IPS-NIHi11 (cell line): ENCODE measurements at regions not wholly inside any gene's neighbourhood (a gene's known extent, or its start where the extent isn't known, plus 50 kb on each side); places are given as distances from the start of the nearest gene placed in this dataset.
A peak's percentile ranks its signal among the peaks of the same experiment; 100 is the strongest.
"Not testable (repeated sequence)": the region's sequence is repeated elsewhere in the genome, so short reads cannot be mapped to it uniquely, and the experiment has no call there.

ENCODE experiments used
- DNase-seq: peaks from one replicate; pipeline ENCODE4 v3.0.0; 2012; ENCODE audit warnings: mixed read lengths, low spot score

- no peak for DNase-seq
Observed at GRCh38 chr13:38159710-38160109, 189.9 kb upstream of the UFM1 start.

GRCh38 chr13:38147050-38147449, 202.6 kb upstream of the UFM1 start:
- no peak for DNase-seq

- DNase-seq, result no peak
Observed at GRCh38 chr13:38141792-38142191, 207.9 kb upstream of the UFM1 start.

- no peak for DNase-seq
Observed at GRCh38 chr13:38135592-38135991, 214.1 kb upstream of the UFM1 start.

GRCh38 chr13:38121267-38121666, 228.4 kb upstream of the UFM1 start:
- DNase-seq, result no peak

- no peak for DNase-seq
Observed at GRCh38 chr13:38103851-38104250, 234.3 kb upstream of the TRPC4 start.

- no peak for DNase-seq
Observed at GRCh38 chr13:38099751-38100150, 230.2 kb upstream of the TRPC4 start.

- no peak for DNase-seq
Observed at GRCh38 chr13:38093425-38093824, 223.9 kb upstream of the TRPC4 start.

GRCh38 chr13:38090913-38091312, 221.3 kb upstream of the TRPC4 start:
- DNase-seq, result no peak

GRCh38 chr13:38086721-38087120, 217.1 kb upstream of the TRPC4 start:
- DNase-seq, result no peak

- DNase-seq, result no peak
Observed at GRCh38 chr13:38086013-38086412, 216.4 kb upstream of the TRPC4 start.

- DNase-seq, result no peak
Observed at GRCh38 chr13:38073931-38074330, 204.4 kb upstream of the TRPC4 start.

GRCh38 chr13:38072696-38073095, 203.1 kb upstream of the TRPC4 start:
- no peak for DNase-seq

- not testable (repeated sequence) for DNase-seq
Observed at GRCh38 chr13:38071340-38071739, 201.8 kb upstream of the TRPC4 start.

GRCh38 chr13:38053896-38054295, 184.3 kb upstream of the TRPC4 start:
- no peak for DNase-seq

GRCh38 chr13:38046049-38046376, 176.4 kb upstream of the TRPC4 start:
- no peak for DNase-seq

GRCh38 chr13:38045278-38046048, 175.9 kb upstream of the TRPC4 start:
- DNase-seq, result peak; percentile 50

GRCh38 chr13:38044067-38044466, 174.5 kb upstream of the TRPC4 start:
- no peak for DNase-seq

- no peak for DNase-seq
Observed at GRCh38 chr13:38042771-38043170, 173.2 kb upstream of the TRPC4 start.

GRCh38 chr13:38024431-38024830, 154.9 kb upstream of the TRPC4 start:
- no peak for DNase-seq

- DNase-seq, result no peak
Observed at GRCh38 chr13:38017320-38017719, 147.7 kb upstream of the TRPC4 start.

GRCh38 chr13:38013676-38014075, 144.1 kb upstream of the TRPC4 start:
- DNase-seq, result no peak

- no peak for DNase-seq
Observed at GRCh38 chr13:38012096-38012495, 142.5 kb upstream of the TRPC4 start.

- DNase-seq, result no peak
Observed at GRCh38 chr13:38008636-38009035, 139.1 kb upstream of the TRPC4 start.
